SK-N-SH (cell line): ENCODE measurements at regions not wholly inside any gene's neighbourhood (a gene's known extent, or its start where the extent isn't known, plus 50 kb on each side); places are given as distances from the start of the nearest gene placed in this dataset.

Experiments
- CTCF ChIP-seq: fragments of 200-600 bp; sonication (generic); IDR thresholded peaks from 2 replicates; pipeline ENCODE4 v1.6.1; 2017; ENCODE audit warnings: antibody characterized with exemption, mild to moderate bottlenecking, moderate library complexity
- EP300 ChIP-seq, 2 experiments: IDR thresholded peaks; 2 replicates each; pipeline versions ENCODE4 v1.4.0 to v1.6.1; 2012; ENCODE audit warnings: borderline replicate concordance in 1 of 2, low read depth in 1 of 2, low read length in 1 of 2
- POLR2AphosphoS5 ChIP-seq: IDR thresholded peaks from 2 replicates; pipeline ENCODE4 v1.6.1; 2012; ENCODE audit warnings: low read depth, low read length
- USF2 ChIP-seq: fragments of 150-350 bp; IDR thresholded peaks from 2 replicates; pipeline ENCODE4 v1.6.1; 2017; ENCODE audit warnings: antibody characterized with exemption, low read length, low read depth, borderline replicate concordance

- TF ChIP-seq CTCF (no peak), EP300 (IDR thresholded peaks at IDR 0.05; ENCODE audit: borderline replicate concordance in 1 of 2, low read depth in 1 of 2, low read length in 1 of 2) (no peak), POLR2AphosphoS5 (no peak), USF2 (no peak)
These were observed 60.2 kb upstream of the SH3RF3 start for GRCh38 chr2:109068811-109069210.
